Tibial nerve (tissue), 4 donors: ENCODE measurements at regions not wholly inside any gene's neighbourhood (a gene's known extent, or its start where the extent isn't known, plus 50 kb on each side); places are given as distances from the start of the nearest gene placed in this dataset.

Experiments used
- DNase-seq, 2 donors: peaks; one replicate each; pipeline ENCODE4 v3.0.0-alpha.2; 2019; ENCODE audit warnings: low spot score in 2 of 2
- H3K27ac ChIP-seq, 4 donors: fragments of 200-600 bp; sonication (generic) in 3 of 4; one replicate each; pipeline ENCODE4 v1.5.1; 2017 to 2019; ENCODE audit warnings: mild to moderate bottlenecking in 1 of 4
- H3K27me3 ChIP-seq, 2 donors: fragments of 200-600 bp; sonication (generic) in 1 of 2; one replicate each; pipeline versions ENCODE4 v1.5.1 to v1.6.0; 2017 to 2019
- H3K36me3 ChIP-seq, 3 donors: fragments of 200-600 bp; sonication (generic); one replicate each; pipeline ENCODE4 v1.5.1; 2018 to 2019
- H3K4me1 ChIP-seq, 4 donors: fragments of 200-600 bp; sonication (generic) in 3 of 4; one replicate each; pipeline ENCODE4 v1.5.1; 2017 to 2019
- H3K4me3 ChIP-seq, 4 donors: fragments of 200-600 bp; sonication (generic) in 3 of 4; one replicate each; pipeline ENCODE4 v1.5.1; 2017 to 2019; ENCODE audit warnings: mild to moderate bottlenecking in 1 of 4, moderate library complexity in 1 of 4
- H3K9me3 ChIP-seq, 4 donors: fragments of 200-600 bp; sonication (generic) in 3 of 4; one replicate each; pipeline ENCODE4 v1.5.1; 2017 to 2019
- CTCF ChIP-seq, 5 experiments: fragments of 200-600 bp in 3 of 5; fragments of 450-650 bp in 2 of 5; sonication (generic) in 3 of 5; IDR thresholded peaks; one replicate each; pipeline ENCODE4 v1.5.1; 2016 to 2019; ENCODE audit warnings: antibody characterized with exemption in 5 of 5, mild to moderate bottlenecking in 3 of 5, moderate library complexity in 2 of 5
- EP300 ChIP-seq, 2 donors: sonication (generic); formaldehyde crosslinking; IDR thresholded peaks; one replicate each; pipeline ENCODE4 v1.6.1; 2017; ENCODE audit warnings: antibody characterized with exemption in 2 of 2, mild to moderate bottlenecking in 1 of 2
- POLR2A ChIP-seq, 2 donors: fragments of 450-650 bp; IDR thresholded peaks; one replicate each; pipeline ENCODE4 v1.6.1; 2017; ENCODE audit warnings: antibody characterized with exemption in 2 of 2, mild to moderate bottlenecking in 2 of 2, moderate library complexity in 2 of 2
- WGBS, 2 donors: methylation state at CpG; one replicate each; pipeline ENCODE4 v1.1.5; 2018; 5-methylcytosine and 5-hydroxymethylcytosine counted together

GRCh38 chr1:62951428-62951827 is 167.5 kb downstream of the ATG4C start:
- TF ChIP-seq POLR2A (IDR thresholded peaks at IDR 0.05) (no peak), EP300 (IDR thresholded peaks at IDR 0.05) (no peak), CTCF (IDR thresholded peaks at IDR 0.05) (no peak)
- no peaks in the 10 kb centered on the region for H3K9me3 ChIP-seq
- WGBS, 2 donors: 48 to 53% methylated on average over 3 of the region's 3 CpGs
- H3K27ac ChIP-seq: no peak overlapping the region
- no peaks in the 10 kb centered on the region for H3K4me1 ChIP-seq
- no peaks in the 10 kb centered on the region for H3K36me3 ChIP-seq
- no peak overlapping the region for H3K4me3 ChIP-seq
- no peak for DNase-seq
- no peaks in the 10 kb centered on the region for H3K27me3 ChIP-seq

- H3K27ac ChIP-seq: no peak overlapping the region
- no peaks in the 10 kb centered on the region for H3K4me1 ChIP-seq
- no peak for TF ChIP-seq EP300 (IDR thresholded peaks at IDR 0.05)
- TF ChIP-seq POLR2A (IDR thresholded peaks at IDR 0.05): no peak
- no peak for TF ChIP-seq CTCF (IDR thresholded peaks at IDR 0.05)
- no peaks in the 10 kb centered on the region for H3K36me3 ChIP-seq
- WGBS, 2 donors: 93% methylated on average over 1 of the region's 1 CpG
- no peaks in the 10 kb centered on the region for H3K9me3 ChIP-seq
- no peak overlapping the region for H3K4me3 ChIP-seq
- no peaks in the 10 kb centered on the region for H3K27me3 ChIP-seq
- DNase-seq: no peak
These were observed 168.7 kb downstream of the ATG4C start for GRCh38 chr1:62952596-62952995.

GRCh38 chr1:62953633-62954032 is 169.7 kb downstream of the ATG4C start:
- no peak for DNase-seq
- no peak for TF ChIP-seq POLR2A (IDR thresholded peaks at IDR 0.05)
- no peak for TF ChIP-seq EP300 (IDR thresholded peaks at IDR 0.05)
- TF ChIP-seq CTCF (IDR thresholded peaks at IDR 0.05): no peak
- no peak overlapping the region for H3K27ac ChIP-seq
- WGBS, 2 donors: 31 to 34% methylated on average over 6 of the region's 6 CpGs
- H3K9me3 ChIP-seq: no peaks in the 10 kb centered on the region
- no peaks in the 10 kb centered on the region for H3K36me3 ChIP-seq
- no peak overlapping the region for H3K4me3 ChIP-seq
- H3K4me1 ChIP-seq: no peaks in the 10 kb centered on the region
- H3K27me3 ChIP-seq: no peaks in the 10 kb centered on the region

- Histone ChIP-seq H3K27me3 (no peaks in the 10 kb centered on the region), H3K9me3 (no peaks in the 10 kb centered on the region), H3K4me3 (no peak overlapping the region), H3K36me3 (no peaks in the 10 kb centered on the region), H3K4me1 (no peaks in the 10 kb centered on the region), H3K27ac (no peak overlapping the region)
- WGBS, 2 donors: 62 to 64% methylated on average over 7 of the region's 7 CpGs
- no peak for DNase-seq
- no peak for TF ChIP-seq POLR2A (IDR thresholded peaks at IDR 0.05)
- TF ChIP-seq CTCF (IDR thresholded peaks at IDR 0.05): no peak
- no peak for TF ChIP-seq EP300 (IDR thresholded peaks at IDR 0.05)
These were observed 170.8 kb downstream of the ATG4C start for GRCh38 chr1:62954758-62955157.

GRCh38 chr1:62955666-62956065 is 171.7 kb downstream of the ATG4C start:
- Histone ChIP-seq H3K27ac (no peak overlapping the region), H3K27me3 (no peaks in the 10 kb centered on the region), H3K36me3 (no peaks in the 10 kb centered on the region), H3K4me3 (no peak overlapping the region), H3K9me3 (no peaks in the 10 kb centered on the region), H3K4me1 (no peaks in the 10 kb centered on the region)
- no peak for DNase-seq
- 66 to 82% methylated on average over 1 of the region's 1 CpG for WGBS, 2 donors
- no peak for TF ChIP-seq EP300 (IDR thresholded peaks at IDR 0.05)
- TF ChIP-seq CTCF (IDR thresholded peaks at IDR 0.05): no peak
- no peak for TF ChIP-seq POLR2A (IDR thresholded peaks at IDR 0.05)
